HG03469 (cell line): ENCODE measurements at regions not wholly inside any gene's neighbourhood (a gene's known extent, or its start where the extent isn't known, plus 50 kb on each side); places are given as distances from the start of the nearest gene placed in this dataset.
"Not testable (repeated sequence)": the region's sequence is repeated elsewhere in the genome, so short reads cannot be mapped to it uniquely, and the experiment has no call there.

Experiments
- ATAC-seq: cut with Tn5 transposase; IDR thresholded peaks from one replicate; pipeline ENCODE4 v1.9.1; 2021; ENCODE audit warnings: mild to moderate bottlenecking, moderate library complexity, moderate number of reproducible peaks; ENCODE audit not compliant: unreplicated experiment

- no peak for ATAC-seq
Observed at GRCh38 chr12:86530996-86531655, 274.9 kb upstream of the MGAT4C start.

GRCh38 chr12:86526060-86526595, 269.9 kb upstream of the MGAT4C start:
- no peak for ATAC-seq

GRCh38 chr12:86523844-86524243, 267.7 kb upstream of the MGAT4C start:
- ATAC-seq: no peak

GRCh38 chr12:86521870-86522269, 265.7 kb upstream of the MGAT4C start:
- no peak for ATAC-seq

- no peak for ATAC-seq
Observed at GRCh38 chr12:86513226-86513625, 257.0 kb upstream of the MGAT4C start.

GRCh38 chr12:86496595-86496994, 240.4 kb upstream of the MGAT4C start:
- no peak for ATAC-seq

GRCh38 chr12:86484473-86484872, 228.3 kb upstream of the MGAT4C start:
- ATAC-seq: no peak

GRCh38 chr12:86473231-86473630, 217.0 kb upstream of the MGAT4C start:
- ATAC-seq: no peak

- ATAC-seq: no peak
Observed at GRCh38 chr12:86456776-86457175, 200.6 kb upstream of the MGAT4C start.

GRCh38 chr12:86456241-86456640, 200.1 kb upstream of the MGAT4C start:
- ATAC-seq: no peak

- ATAC-seq: no peak
Observed at GRCh38 chr12:86445356-86445755, 189.2 kb upstream of the MGAT4C start.

GRCh38 chr12:86435053-86435452, 178.9 kb upstream of the MGAT4C start:
- ATAC-seq: no peak

GRCh38 chr12:86429824-86430223, 173.6 kb upstream of the MGAT4C start:
- no peak for ATAC-seq

GRCh38 chr12:86421333-86421732, 165.1 kb upstream of the MGAT4C start:
- ATAC-seq: no peak

GRCh38 chr12:86414201-86414600, 158.0 kb upstream of the MGAT4C start:
- ATAC-seq: no peak

GRCh38 chr12:86411710-86412109, 155.5 kb upstream of the MGAT4C start:
- ATAC-seq: no peak

GRCh38 chr12:86407620-86408208, 151.5 kb upstream of the MGAT4C start:
- ATAC-seq: no peak

GRCh38 chr12:86389949-86390348, 133.8 kb upstream of the MGAT4C start:
- no peak for ATAC-seq

- no peak for ATAC-seq
Observed at GRCh38 chr12:86387591-86388145, 131.5 kb upstream of the MGAT4C start.

- not testable (repeated sequence) for ATAC-seq
Observed at GRCh38 chr12:86383759-86384158, 127.6 kb upstream of the MGAT4C start.

GRCh38 chr12:86379337-86379736, 123.1 kb upstream of the MGAT4C start:
- ATAC-seq: no peak

- ATAC-seq: no peak
Observed at GRCh38 chr12:86376052-86376451, 119.9 kb upstream of the MGAT4C start.
